Ovary (tissue), 7 donors: ENCODE measurements at regions not wholly inside any gene's neighbourhood (a gene's known extent, or its start where the extent isn't known, plus 50 kb on each side); places are given as distances from the start of the nearest gene placed in this dataset.

Experiments used
- DNase-seq, 5 donors: peaks; one replicate each; pipeline ENCODE4 v3.0.0-alpha.2; 2019 to 2020
- H3K27ac ChIP-seq, 2 donors: fragments of 200-600 bp; one replicate each; pipeline versions ENCODE4 v1.5.1 to v1.8.0; 2019 to 2022
- H3K27me3 ChIP-seq: fragments of 200-600 bp; one replicate; pipeline ENCODE4 v1.8.0; 2022
- H3K36me3 ChIP-seq: fragments of 200-600 bp; sonication (generic); one replicate; pipeline ENCODE4 v1.5.1; 2019
- H3K4me1 ChIP-seq: one replicate; pipeline ENCODE4 v1.8.1; 2013; ENCODE audit warnings: mild to moderate bottlenecking, moderate library complexity; ENCODE audit not compliant: insufficient read depth
- H3K4me3 ChIP-seq: fragments of 200-600 bp; sonication (generic); one replicate; pipeline ENCODE4 v1.5.1; 2017
- H3K9me3 ChIP-seq, 2 donors: fragments of 200-600 bp in 1 of 2; sonication (generic) in 1 of 2; one replicate each; pipeline versions ENCODE4 v1.5.1 to v1.8.1; 2013 to 2019; ENCODE audit warnings: mild to moderate bottlenecking in 1 of 2, moderate library complexity in 1 of 2
- CTCF ChIP-seq, 3 donors: fragments of 450-650 bp in 2 of 3; fragments of 200-600 bp in 1 of 3; IDR thresholded peaks; one replicate each; pipeline versions ENCODE4 v1.5.1 to v1.8.0; 2016 to 2022; ENCODE audit warnings: antibody characterized with exemption in 3 of 3, mild to moderate bottlenecking in 1 of 3
- EP300 ChIP-seq: sonication (generic); formaldehyde crosslinking; IDR thresholded peaks from one replicate; pipeline ENCODE4 v1.6.1; 2017; ENCODE audit warnings: antibody characterized with exemption
- POLR2A ChIP-seq: fragments of 450-650 bp; IDR thresholded peaks from one replicate; pipeline ENCODE4 v1.6.1; 2017; ENCODE audit warnings: antibody characterized with exemption, mild to moderate bottlenecking, moderate library complexity
- WGBS, 3 donors: extraction: QIAGEN DNeasy Blood & Tissue Kit in 1 of 3; methylation state at CpG; one replicate each; pipeline versions ENCODE4 v1.1.5 to v1.1.7; 2013 to 2017; 5-methylcytosine and 5-hydroxymethylcytosine counted together
- intact Hi-C, 4 donors: fragments of 100-400 bp; cut with DNase I; formaldehyde crosslinking; loops; one replicate each; pipeline versions ENCODE4 v1.11.0 to v1.15.1; 2022 to 2023
- donor health status: DM: no; HTN: no; CAD: no; lungs with moderate emphysema.
- donor health status: DM: no; HTN: no; CAD: no.
- donor health status: Bipolar disorder and iron deficiency.
- donor health status: DM: no; HTN: no; CAD: no.
- donor health status: DM: yes; HTN: yes; CAD: no.

GRCh38 chr6:164013480-164014208 is 599.1 kb downstream of the QKI start:
- Histone ChIP-seq H3K9me3 (no peaks in the 10 kb centered on the region), H3K4me1 (no peaks in the 10 kb centered on the region), H3K27me3 (no peaks in the 10 kb centered on the region), H3K36me3 (no peaks in the 10 kb centered on the region), H3K4me3 (no peak overlapping the region), H3K27ac (no peak overlapping the region)
- intact Hi-C loops = no loop called here
- WGBS, 3 donors = 22 to 37% (median 30%) methylated on average over 5 of the region's 5 CpGs
- no peak for DNase-seq
- TF ChIP-seq EP300 = no peak
- TF ChIP-seq POLR2A = no peak
- TF ChIP-seq CTCF (IDR thresholded peaks at IDR 0.05) = no peak

GRCh38 chr6:164011321-164011720 is 596.8 kb downstream of the QKI start:
- no peak for DNase-seq
- no peak for TF ChIP-seq POLR2A
- no peak for TF ChIP-seq EP300
- no peak for TF ChIP-seq CTCF (IDR thresholded peaks at IDR 0.05)
- Histone ChIP-seq H3K27me3 (no peaks in the 10 kb centered on the region), H3K27ac (no peak overlapping the region), H3K36me3 (no peaks in the 10 kb centered on the region), H3K9me3 (no peaks in the 10 kb centered on the region), H3K4me1 (no peaks in the 10 kb centered on the region), H3K4me3 (no peak overlapping the region)
- WGBS, 3 donors = 68 to 85% (median 70%) methylated on average over 2 of the region's 2 CpGs
- intact Hi-C loops = no loop called here

GRCh38 chr6:164010441-164011103 is 596.1 kb downstream of the QKI start:
- H3K4me1 ChIP-seq = no peaks in the 10 kb centered on the region
- no peak overlapping the region for H3K27ac ChIP-seq
- DNase-seq = no peak
- 43 to 47% (median 44%) methylated on average over 6 of the region's 6 CpGs for WGBS, 3 donors
- H3K4me3 ChIP-seq = no peak overlapping the region
- H3K27me3 ChIP-seq = no peaks in the 10 kb centered on the region
- no peaks in the 10 kb centered on the region for H3K9me3 ChIP-seq
- no peak for TF ChIP-seq POLR2A
- no peak for TF ChIP-seq EP300
- no peak for TF ChIP-seq CTCF (IDR thresholded peaks at IDR 0.05)
- no peaks in the 10 kb centered on the region for H3K36me3 ChIP-seq
- intact Hi-C loops = no loop called here

GRCh38 chr6:164008902-164009301 is 594.4 kb downstream of the QKI start:
- Histone ChIP-seq H3K4me1 (no peaks in the 10 kb centered on the region), H3K27ac (no peak overlapping the region), H3K9me3 (no peaks in the 10 kb centered on the region), H3K27me3 (no peaks in the 10 kb centered on the region), H3K36me3 (no peaks in the 10 kb centered on the region), H3K4me3 (no peak overlapping the region)
- intact Hi-C loops = no loop called here
- DNase-seq = no peak
- TF ChIP-seq EP300 (no peak), CTCF (IDR thresholded peaks at IDR 0.05) (no peak)
- 84 to 88% (median 84%) methylated on average over 4 of the region's 4 CpGs for WGBS, 3 donors
